Caco-2 (cell line): ENCODE measurements at regions not wholly inside any gene's neighbourhood (a gene's known extent, or its start where the extent isn't known, plus 50 kb on each side); places are given as distances from the start of the nearest gene placed in this dataset.

Source experiments
- BruUV-seq: library from RNA; stranded (reverse); fragments of 400-500 nt; replicated peaks from 2 replicates; lab custom pipeline; 2021; lab: Mats Ljungman, UMichigan
- CTCF ChIA-PET: fragments of 300-600 bp; sonication (Branson Sonifier 250); formaldehyde crosslinking; loops from one replicate; lab custom pipeline; 2022; ENCODE audit warnings: antibody characterized with exemption; lab: Charles Lee
- POLR2A ChIA-PET: fragments of 300-600 bp; sonication (Branson Sonifier 250); formaldehyde crosslinking; loops from one replicate; lab custom pipeline; 2022; ENCODE audit warnings: antibody characterized with exemption; lab: Charles Lee
- DNase-seq, 2 experiments: peaks; one replicate each; pipeline versions ENCODE4 v3.0.0 to v3.0.0-alpha.2; 2020 to 2022
- H3K27me3 ChIP-seq: replicated peaks from 2 replicates; pipeline ENCODE4 v1.6.0; 2011; ENCODE audit warnings: low read length; ENCODE audit not compliant: control insufficient read depth, insufficient read depth
- H3K36me3 ChIP-seq: 2 replicates; pipeline ENCODE4 v1.5.1; 2011; ENCODE audit warnings: low read length; ENCODE audit not compliant: control insufficient read depth, insufficient read depth
- H3K4me1 ChIP-seq: fragments of 250-450 bp; sonication (Bioruptor Pico); 2 replicates; pipeline ENCODE4 v1.5.1; 2020; ENCODE audit warnings: mild to moderate bottlenecking
- H3K4me3 ChIP-seq: 2 replicates; pipeline ENCODE4 v1.5.1; 2011; ENCODE audit warnings: low read depth, mild to moderate bottlenecking, control low read depth, low read length
- H3K9me3 ChIP-seq: fragments of 250-450 bp; sonication (Bioruptor Pico); 2 replicates; pipeline ENCODE4 v1.5.1; 2020; ENCODE audit warnings: mild to moderate bottlenecking, moderate library complexity
- H3K27ac Mint-ChIP-seq: one replicate; pipeline ENCODE4 v1.8.0; 2022; ENCODE audit warnings: mixed read lengths; ENCODE audit not compliant: unreplicated experiment
- H3K27me3 Mint-ChIP-seq: one replicate; pipeline ENCODE4 v1.8.0; 2022; ENCODE audit warnings: mixed read lengths; ENCODE audit not compliant: insufficient read depth, unreplicated experiment
- H3K36me3 Mint-ChIP-seq: one replicate; pipeline ENCODE4 v1.8.0; 2022; ENCODE audit warnings: mild to moderate bottlenecking, mixed read lengths; ENCODE audit not compliant: insufficient read depth, unreplicated experiment
- H3K4me1 Mint-ChIP-seq: one replicate; pipeline ENCODE4 v1.8.0; 2022; ENCODE audit warnings: low read depth, mixed read lengths; ENCODE audit not compliant: unreplicated experiment
- H3K4me3 Mint-ChIP-seq: one replicate; pipeline ENCODE4 v1.8.0; 2022; ENCODE audit warnings: mild to moderate bottlenecking, moderate library complexity, mixed read lengths; ENCODE audit not compliant: unreplicated experiment
- H3K9me3 Mint-ChIP-seq: one replicate; pipeline ENCODE4 v1.8.0; 2022; ENCODE audit warnings: mixed read lengths; ENCODE audit not compliant: unreplicated experiment
- intact Hi-C: fragments of 100-400 bp; cut with micrococcal nuclease; formaldehyde crosslinking; loops from one replicate; pipeline ENCODE4 v1.10.0; 2022; ENCODE audit not compliant: unreplicated experiment
- TF ChIP-seq, protein P1 (sequence below), 2 experiments: fragments of 200-600 bp in 1 of 2; IDR thresholded peaks; 1 replicate in 1 of 2; 2 replicates in 1 of 2; pipeline versions ENCODE4 v1.5.1 to v1.8.0; 2011 to 2022; ENCODE audit warnings: antibody characterized with exemption in 1 of 2, control low read depth in 1 of 2, inconsistent platforms in 1 of 2, low read depth in 1 of 2, low read length in 1 of 2, mild to moderate bottlenecking in 1 of 2, moderate library complexity in 1 of 2; ENCODE audit not compliant: insufficient read depth in 1 of 2, severe bottlenecking in 1 of 2, unreplicated experiment in 1 of 2

DNA sequence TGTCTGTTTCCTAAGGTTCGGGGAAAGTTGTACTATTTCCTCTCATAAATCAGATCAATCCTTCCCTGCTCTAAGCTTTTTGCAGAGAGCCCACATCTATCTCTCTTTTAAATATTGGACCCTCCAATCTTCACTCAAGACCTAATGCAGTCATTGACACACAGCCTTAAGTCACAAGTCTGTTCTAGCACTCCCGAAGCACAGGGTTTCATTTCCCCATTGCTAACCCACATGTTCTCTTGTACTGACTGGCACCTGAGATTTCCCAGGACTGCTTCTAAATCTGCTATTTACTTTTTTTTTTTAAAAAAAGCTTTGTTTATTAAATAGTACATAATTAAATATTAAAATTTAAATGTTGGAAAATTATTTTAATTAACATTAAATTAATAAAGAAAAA is 674.7 kb downstream of the TBC1D22A start:
- no peak overlapping the region for H3K4me3 Mint-ChIP-seq
- Histone ChIP-seq H3K36me3 (no peaks in the 10 kb centered on the region), H3K27me3 (no peaks in the 10 kb centered on the region), H3K9me3 (0 out of 2 replicates have a peak, but pooled peaks cover 3% of the 10 kb centered on the region), H3K4me1 (no peaks in the 10 kb centered on the region), H3K4me3 (no peak overlapping the region)
- no peak overlapping the region for H3K27ac Mint-ChIP-seq
- TF ChIP-seq, protein P1, sequence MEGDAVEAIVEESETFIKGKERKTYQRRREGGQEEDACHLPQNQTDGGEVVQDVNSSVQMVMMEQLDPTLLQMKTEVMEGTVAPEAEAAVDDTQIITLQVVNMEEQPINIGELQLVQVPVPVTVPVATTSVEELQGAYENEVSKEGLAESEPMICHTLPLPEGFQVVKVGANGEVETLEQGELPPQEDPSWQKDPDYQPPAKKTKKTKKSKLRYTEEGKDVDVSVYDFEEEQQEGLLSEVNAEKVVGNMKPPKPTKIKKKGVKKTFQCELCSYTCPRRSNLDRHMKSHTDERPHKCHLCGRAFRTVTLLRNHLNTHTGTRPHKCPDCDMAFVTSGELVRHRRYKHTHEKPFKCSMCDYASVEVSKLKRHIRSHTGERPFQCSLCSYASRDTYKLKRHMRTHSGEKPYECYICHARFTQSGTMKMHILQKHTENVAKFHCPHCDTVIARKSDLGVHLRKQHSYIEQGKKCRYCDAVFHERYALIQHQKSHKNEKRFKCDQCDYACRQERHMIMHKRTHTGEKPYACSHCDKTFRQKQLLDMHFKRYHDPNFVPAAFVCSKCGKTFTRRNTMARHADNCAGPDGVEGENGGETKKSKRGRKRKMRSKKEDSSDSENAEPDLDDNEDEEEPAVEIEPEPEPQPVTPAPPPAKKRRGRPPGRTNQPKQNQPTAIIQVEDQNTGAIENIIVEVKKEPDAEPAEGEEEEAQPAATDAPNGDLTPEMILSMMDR (IDR thresholded peaks at IDR 0.05; ENCODE audit: insufficient read depth in 1 of 2, low read depth in 1 of 2, low read length in 1 of 2, severe bottlenecking in 1 of 2, unreplicated experiment in 1 of 2): no peak
- no peak for DNase-seq
- no peaks in the 10 kb centered on the region for H3K36me3 Mint-ChIP-seq
- peaks cover 5% of the 10 kb centered on the region for H3K27me3 Mint-ChIP-seq
- POLR2A ChIA-PET: no interaction called here
- no TSS peak for BruUV-seq
- CTCF ChIA-PET: no interaction called here
- intact Hi-C loops: no loop called here
- H3K9me3 Mint-ChIP-seq: peaks cover 10% of the 10 kb centered on the region
- no peaks in the 10 kb centered on the region for H3K4me1 Mint-ChIP-seq

DNA sequence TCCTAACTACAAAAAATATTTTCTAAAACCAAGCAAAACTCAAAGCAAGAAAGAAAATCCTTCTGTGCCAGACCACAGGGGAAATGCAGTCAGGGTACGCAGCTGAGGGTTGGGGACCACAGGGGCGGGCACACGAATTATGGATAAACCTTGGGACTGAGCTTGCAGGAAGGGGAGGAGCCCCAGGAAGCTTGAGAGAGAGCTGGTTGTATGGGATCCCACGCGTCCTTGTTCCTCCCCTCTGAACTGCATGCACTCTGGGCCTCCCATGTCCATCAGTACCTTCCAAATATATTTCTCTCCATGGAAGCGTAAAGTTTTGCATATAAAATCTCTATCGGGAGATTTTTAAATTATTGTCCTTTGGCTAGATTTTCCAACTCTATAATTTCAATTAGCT is 673.4 kb downstream of the TBC1D22A start:
- H3K27ac Mint-ChIP-seq: no peak overlapping the region
- H3K4me1 ChIP-seq: no peaks in the 10 kb centered on the region
- no peaks in the 10 kb centered on the region for H3K27me3 ChIP-seq
- CTCF ChIA-PET: no interaction called here
- H3K9me3 Mint-ChIP-seq: peaks cover 9% of the 10 kb centered on the region
- H3K9me3 ChIP-seq: 0 out of 2 replicates have a peak, but pooled peaks cover 3% of the 10 kb centered on the region
- BruUV-seq: no TSS peak
- H3K36me3 ChIP-seq: no peaks in the 10 kb centered on the region
- H3K27me3 Mint-ChIP-seq: peaks cover 5% of the 10 kb centered on the region
- no peak overlapping the region for H3K4me3 Mint-ChIP-seq
- intact Hi-C loops: no loop called here
- TF ChIP-seq, protein P1 (IDR thresholded peaks at IDR 0.05; ENCODE audit: insufficient read depth in 1 of 2, low read depth in 1 of 2, low read length in 1 of 2, severe bottlenecking in 1 of 2, unreplicated experiment in 1 of 2): no peak
- POLR2A ChIA-PET: no interaction called here
- H3K4me3 ChIP-seq: no peak overlapping the region
- no peaks in the 10 kb centered on the region for H3K36me3 Mint-ChIP-seq
- H3K4me1 Mint-ChIP-seq: no peaks in the 10 kb centered on the region
- DNase-seq: no peak

GRCh38 chr22:47435204-47435487 is 672.7 kb downstream of the TBC1D22A start:
- H3K9me3 Mint-ChIP-seq: peaks cover 2% of the 10 kb centered on the region

More at GRCh38 chr22:47435204-47435487, 672.7 kb downstream of the TBC1D22A start:
- Mint-ChIP-seq H3K4me1 (no peaks in the 10 kb centered on the region), H3K27ac (no peak overlapping the region), H3K36me3 (no peaks in the 10 kb centered on the region), H3K4me3 (no peak overlapping the region), H3K27me3 (peaks cover 5% of the 10 kb centered on the region)
- CTCF ChIA-PET: no interaction called here
- H3K36me3 ChIP-seq: no peaks in the 10 kb centered on the region
- intact Hi-C loops: no loop called here
- 0 out of 2 replicates have a peak, but pooled peaks cover 3% of the 10 kb centered on the region for H3K9me3 ChIP-seq
- H3K27me3 ChIP-seq: no peaks in the 10 kb centered on the region
- POLR2A ChIA-PET: no interaction called here
- H3K4me1 ChIP-seq: no peaks in the 10 kb centered on the region
- DNase-seq: no peak
- no TSS peak for BruUV-seq
- no peak overlapping the region for H3K4me3 ChIP-seq
- TF ChIP-seq, protein P1 (IDR thresholded peaks at IDR 0.05; ENCODE audit: insufficient read depth in 1 of 2, low read depth in 1 of 2, low read length in 1 of 2, severe bottlenecking in 1 of 2, unreplicated experiment in 1 of 2): no peak
